ENCODE measurements at regions not wholly inside any gene's neighbourhood (a gene's known extent, or its start where the extent isn't known, plus 50 kb on each side); places are given as distances from the start of the nearest gene placed in this dataset.

DNA sequence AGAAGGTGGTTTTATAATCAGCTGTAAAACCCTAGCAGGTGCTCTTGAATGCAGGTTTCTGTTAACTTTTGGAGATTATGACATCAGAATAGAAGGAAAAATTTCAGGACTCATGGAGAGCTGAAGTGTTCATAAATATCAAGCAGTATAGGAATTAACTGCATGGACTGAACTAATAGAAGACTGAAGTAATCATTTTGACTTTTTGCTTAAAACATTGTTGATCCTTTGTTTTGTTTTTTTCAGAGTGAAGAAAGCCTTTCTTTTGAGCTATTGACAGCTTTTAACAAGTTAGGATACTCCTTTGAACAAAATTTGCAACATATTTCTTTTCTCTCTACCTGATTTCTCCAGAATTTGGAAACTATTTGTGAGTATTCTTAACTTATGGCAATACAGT, 70.6 kb upstream of the DAZL start:
- H3K9me3 Mint-ChIP-seq: no peaks in the 10 kb centered on the region
- TF ChIP-seq, protein P1, sequence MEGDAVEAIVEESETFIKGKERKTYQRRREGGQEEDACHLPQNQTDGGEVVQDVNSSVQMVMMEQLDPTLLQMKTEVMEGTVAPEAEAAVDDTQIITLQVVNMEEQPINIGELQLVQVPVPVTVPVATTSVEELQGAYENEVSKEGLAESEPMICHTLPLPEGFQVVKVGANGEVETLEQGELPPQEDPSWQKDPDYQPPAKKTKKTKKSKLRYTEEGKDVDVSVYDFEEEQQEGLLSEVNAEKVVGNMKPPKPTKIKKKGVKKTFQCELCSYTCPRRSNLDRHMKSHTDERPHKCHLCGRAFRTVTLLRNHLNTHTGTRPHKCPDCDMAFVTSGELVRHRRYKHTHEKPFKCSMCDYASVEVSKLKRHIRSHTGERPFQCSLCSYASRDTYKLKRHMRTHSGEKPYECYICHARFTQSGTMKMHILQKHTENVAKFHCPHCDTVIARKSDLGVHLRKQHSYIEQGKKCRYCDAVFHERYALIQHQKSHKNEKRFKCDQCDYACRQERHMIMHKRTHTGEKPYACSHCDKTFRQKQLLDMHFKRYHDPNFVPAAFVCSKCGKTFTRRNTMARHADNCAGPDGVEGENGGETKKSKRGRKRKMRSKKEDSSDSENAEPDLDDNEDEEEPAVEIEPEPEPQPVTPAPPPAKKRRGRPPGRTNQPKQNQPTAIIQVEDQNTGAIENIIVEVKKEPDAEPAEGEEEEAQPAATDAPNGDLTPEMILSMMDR (conservative IDR thresholded peaks at IDR 0.05): no peak
- H3K27ac Mint-ChIP-seq: no peak overlapping the region
- no peaks in the 10 kb centered on the region for H3K4me1 Mint-ChIP-seq (ENCODE audit: unreplicated experiment)
- DNase-seq (ENCODE audit: extremely low spot score, unreplicated experiment): no peak
- H3K36me3 Mint-ChIP-seq: no peaks in the 10 kb centered on the region
- no peaks in the 10 kb centered on the region for H3K27me3 Mint-ChIP-seq
- no peak overlapping the region for H3K4me3 Mint-ChIP-seq

DNA sequence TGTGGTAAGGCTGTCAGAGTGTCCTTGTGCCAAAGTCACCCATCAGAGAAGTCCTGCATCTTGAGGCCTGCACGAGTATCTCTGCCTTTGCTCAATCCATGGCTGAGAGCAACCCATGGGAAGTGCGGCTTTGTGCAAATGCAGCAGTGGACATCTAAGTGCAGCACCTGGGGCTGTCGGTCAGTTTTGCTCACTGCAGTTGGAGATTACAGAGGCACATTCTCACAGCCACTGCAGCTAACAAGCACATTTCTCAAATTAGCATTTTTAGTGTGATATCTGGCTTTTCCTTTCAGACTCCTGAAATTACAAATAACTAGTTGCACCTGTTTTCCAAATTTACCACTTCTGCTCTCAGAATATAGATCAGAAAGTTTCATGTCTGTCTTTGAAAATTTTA, 81.5 kb upstream of the DAZL start:
- DNase-seq (ENCODE audit: extremely low spot score, unreplicated experiment): no peak
- no peaks in the 10 kb centered on the region for H3K27me3 Mint-ChIP-seq
- no peak overlapping the region for H3K27ac Mint-ChIP-seq
- TF ChIP-seq, protein P1 (conservative IDR thresholded peaks at IDR 0.05): no peak
- H3K36me3 Mint-ChIP-seq: no peaks in the 10 kb centered on the region
- peaks cover 4% of the 10 kb centered on the region for H3K9me3 Mint-ChIP-seq
- no peaks in the 10 kb centered on the region for H3K4me1 Mint-ChIP-seq (ENCODE audit: unreplicated experiment)
- no peak overlapping the region for H3K4me3 Mint-ChIP-seq

DNA sequence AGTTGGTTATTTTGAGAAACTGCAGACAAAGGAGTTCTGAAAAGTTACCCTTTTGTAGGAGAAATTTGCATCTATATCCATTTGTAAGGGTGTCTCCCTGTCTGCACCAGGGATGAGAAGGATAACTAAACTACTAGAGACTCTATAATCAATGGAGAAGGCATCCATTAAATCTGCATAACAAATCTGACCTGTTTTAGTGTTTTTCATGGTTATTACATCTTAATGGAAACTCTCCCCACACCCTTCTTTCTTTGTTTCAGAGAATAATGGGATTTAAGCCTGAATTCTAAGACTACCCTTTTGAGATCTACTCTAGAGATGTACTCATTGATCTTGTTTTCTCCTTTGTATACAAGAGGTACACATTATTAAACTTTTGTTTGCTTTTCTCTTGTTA, 82.0 kb upstream of the DAZL start:
- peaks cover 4% of the 10 kb centered on the region for H3K9me3 Mint-ChIP-seq
- DNase-seq (ENCODE audit: extremely low spot score, unreplicated experiment): no peak
- H3K27me3 Mint-ChIP-seq: no peaks in the 10 kb centered on the region
- no peaks in the 10 kb centered on the region for H3K36me3 Mint-ChIP-seq
- TF ChIP-seq, protein P1 (conservative IDR thresholded peaks at IDR 0.05): no peak
- no peaks in the 10 kb centered on the region for H3K4me1 Mint-ChIP-seq (ENCODE audit: unreplicated experiment)
- H3K4me3 Mint-ChIP-seq: no peak overlapping the region
- H3K27ac Mint-ChIP-seq: no peak overlapping the region

DNA sequence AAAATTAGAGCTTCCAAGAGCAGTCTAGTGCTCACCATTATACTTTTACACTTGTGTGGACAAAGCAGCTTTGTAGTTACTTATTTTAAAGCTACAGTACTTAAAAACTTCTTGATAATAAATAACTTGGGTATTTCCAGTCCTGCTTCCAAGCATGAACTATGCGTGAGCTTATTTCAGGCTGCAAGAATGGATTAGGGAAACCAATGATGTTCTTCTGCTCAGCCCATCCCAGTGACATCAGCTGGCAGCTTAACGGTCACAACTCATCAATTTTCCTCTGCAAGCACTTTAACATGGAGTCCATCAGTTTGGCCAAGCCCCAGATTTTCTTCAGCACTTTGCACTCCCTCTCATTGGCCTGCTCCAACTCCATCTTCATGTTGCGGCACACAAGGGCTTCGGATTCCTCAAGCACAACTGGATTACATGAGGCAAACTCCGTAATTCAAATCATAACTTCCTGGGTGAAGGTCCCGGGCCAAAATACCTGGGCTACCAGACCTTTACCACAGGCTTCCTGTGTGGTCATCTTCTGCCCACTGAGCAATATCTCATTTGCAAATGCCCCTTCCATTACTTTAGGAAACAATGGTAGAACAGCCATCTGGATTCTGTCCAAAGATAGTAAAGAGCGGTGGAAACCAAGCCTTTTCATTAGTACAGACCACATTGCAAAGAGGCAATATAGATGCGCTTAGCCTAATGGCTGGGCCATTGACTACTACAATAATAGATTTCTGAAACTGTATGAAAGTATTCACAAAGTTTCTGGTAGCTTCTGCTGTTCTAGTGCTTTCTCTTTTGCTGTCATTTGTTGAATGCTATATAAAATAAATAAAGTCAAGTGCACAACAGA, 87.5 kb upstream of the DAZL start:
- DNase-seq (ENCODE audit: extremely low spot score, unreplicated experiment): no peak
- TF ChIP-seq, protein P1 (conservative IDR thresholded peaks at IDR 0.05): no peak
- Mint-ChIP-seq H3K9me3 (no peaks in the 10 kb centered on the region), H3K36me3 (no peaks in the 10 kb centered on the region), H3K27me3 (no peaks in the 10 kb centered on the region), H3K4me3 (no peak overlapping the region), H3K27ac (no peak overlapping the region), H3K4me1 (ENCODE audit: unreplicated experiment) (peaks cover 12% of the 10 kb centered on the region)

DNA sequence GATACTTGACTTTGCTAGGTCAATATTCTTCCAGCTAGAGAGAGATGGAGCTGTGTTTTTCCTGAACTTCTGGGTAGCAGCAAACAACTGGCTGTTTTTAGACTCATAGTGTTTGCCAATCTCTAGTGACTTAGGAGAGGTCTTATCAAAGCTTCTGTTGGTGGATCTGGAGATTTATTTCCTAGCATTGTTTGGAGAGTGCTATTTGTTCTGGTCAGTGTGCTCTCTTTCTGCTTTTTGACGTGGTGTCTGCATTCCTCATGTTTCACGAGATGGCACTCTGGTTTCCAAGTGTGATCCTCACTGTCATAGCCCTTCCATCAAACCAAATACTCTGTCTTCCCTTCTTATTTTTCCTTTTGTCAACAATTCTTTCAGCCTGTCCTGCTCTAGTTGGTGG, 88.6 kb upstream of the DAZL start:
- Mint-ChIP-seq H3K9me3 (no peaks in the 10 kb centered on the region), H3K4me1 (ENCODE audit: unreplicated experiment) (peaks cover 12% of the 10 kb centered on the region), H3K36me3 (no peaks in the 10 kb centered on the region), H3K4me3 (no peak overlapping the region), H3K27ac (no peak overlapping the region), H3K27me3 (no peaks in the 10 kb centered on the region)
- DNase-seq (ENCODE audit: extremely low spot score, unreplicated experiment): no peak
- TF ChIP-seq, protein P1 (conservative IDR thresholded peaks at IDR 0.05): no peak

All from type B pancreatic cell (in vitro differentiated cells).